Karpas-422 (cell line): ENCODE measurements at regions not wholly inside any gene's neighbourhood (a gene's known extent, or its start where the extent isn't known, plus 50 kb on each side); places are given as distances from the start of the nearest gene placed in this dataset.

ENCODE experiments used
- DNase-seq: peaks from one replicate; pipeline ENCODE4 v3.0.0-alpha.2; 2015
- H2AFZ ChIP-seq: fragments of 200-600 bp; sonication (generic); 2 replicates; pipeline ENCODE4 v1.6.1; 2014; ENCODE audit warnings: antibody characterized with exemption, low read length, mixed read lengths
- H3K27ac ChIP-seq: fragments of 200-600 bp; sonication (generic); 2 replicates; pipeline ENCODE4 v1.5.1; 2014; ENCODE audit warnings: mild to moderate bottlenecking, low read length, moderate library complexity
- H3K27me3 ChIP-seq: fragments of 200-600 bp; sonication (generic); 2 replicates; pipeline ENCODE4 v1.6.1; 2014; ENCODE audit warnings: low read length, mixed read lengths
- H3K36me3 ChIP-seq: fragments of 200-600 bp; sonication (generic); 2 replicates; pipeline ENCODE4 v1.6.1; 2014; ENCODE audit warnings: low read length, mixed read lengths; ENCODE audit not compliant: insufficient read depth
- H3K4me1 ChIP-seq: fragments of 200-600 bp; sonication (generic); 2 replicates; pipeline ENCODE4 v1.6.1; 2014; ENCODE audit warnings: mild to moderate bottlenecking, low read length, mixed read lengths
- H3K4me2 ChIP-seq: fragments of 200-600 bp; sonication (generic); 2 replicates; pipeline ENCODE4 v1.6.1; 2014; ENCODE audit warnings: low read length, low read depth, mild to moderate bottlenecking; ENCODE audit not compliant: poor library complexity, severe bottlenecking
- H3K4me3 ChIP-seq: fragments of 200-600 bp; sonication (generic); 2 replicates; pipeline ENCODE4 v1.5.1; 2014; ENCODE audit warnings: mild to moderate bottlenecking, antibody characterized with exemption, low read length, mixed read lengths
- H3K79me2 ChIP-seq: fragments of 200-600 bp; sonication (generic); 2 replicates; pipeline ENCODE4 v1.6.1; 2014; ENCODE audit warnings: mild to moderate bottlenecking, low read length, mixed read lengths
- H3K9ac ChIP-seq: fragments of 200-600 bp; sonication (generic); 2 replicates; pipeline ENCODE4 v1.6.0; 2014; ENCODE audit warnings: low read length
- H3K9me2 ChIP-seq: fragments of 200-600 bp; sonication (generic), shearing (Covaris generic); replicated peaks from 2 replicates; pipeline ENCODE4 v1.6.0; 2014; ENCODE audit warnings: mild to moderate bottlenecking, low read length, moderate library complexity; ENCODE audit not compliant: insufficient read depth
- H3K9me3 ChIP-seq: fragments of 300-700, 200-600 bp; sonication (generic); 2 replicates; pipeline ENCODE4 v1.6.1; 2014; ENCODE audit warnings: low read length, mixed read lengths
- H4K20me1 ChIP-seq: fragments of 200-600 bp; sonication (generic); 2 replicates; pipeline ENCODE4 v1.6.1; 2014; ENCODE audit warnings: mild to moderate bottlenecking, antibody characterized with exemption, low read length, low read depth; ENCODE audit not compliant: insufficient read depth

DNA sequence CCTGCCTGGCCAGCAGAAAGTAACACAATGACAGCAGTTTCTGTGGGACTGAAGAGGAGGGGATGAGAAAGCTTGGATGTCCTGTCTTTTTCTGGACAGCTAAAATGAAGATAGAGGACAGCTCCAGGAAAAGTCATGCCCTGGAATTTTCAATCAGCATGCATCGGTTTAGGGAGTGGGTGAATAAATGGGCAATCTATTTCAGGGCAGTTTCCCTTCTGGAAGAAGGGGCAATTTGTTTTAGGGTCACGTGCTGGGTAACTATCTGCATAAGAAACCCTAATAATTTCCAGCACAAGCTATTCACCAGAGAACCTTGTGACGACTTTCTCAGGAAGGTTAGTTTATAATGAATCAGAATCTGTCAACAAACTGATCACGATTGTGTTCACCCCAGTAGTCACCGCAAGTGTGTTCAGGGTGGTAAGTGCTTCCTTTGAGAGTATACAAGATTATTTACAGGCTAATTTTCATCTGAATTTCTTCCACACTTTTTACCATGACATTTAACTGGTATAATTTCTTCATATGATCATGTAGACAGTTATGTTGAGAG, 318.0 kb upstream of the GBE1 start:
- Histone ChIP-seq H3K9me3 (no peaks in the 10 kb centered on the region), H3K27me3 (no peaks in the 10 kb centered on the region), H3K9ac (no peak overlapping the region), H4K20me1 (no peaks in the 10 kb centered on the region), H3K4me1 (no peaks in the 10 kb centered on the region), H3K79me2 (no peaks in the 10 kb centered on the region), H3K27ac (no peak overlapping the region), H3K36me3 (no peaks in the 10 kb centered on the region), H3K4me2 (no peak overlapping the region), H2AFZ (no peak overlapping the region), H3K4me3 (no peak overlapping the region), H3K9me2 (no peaks in the 10 kb centered on the region)
- DNase-seq, result no peak

DNA sequence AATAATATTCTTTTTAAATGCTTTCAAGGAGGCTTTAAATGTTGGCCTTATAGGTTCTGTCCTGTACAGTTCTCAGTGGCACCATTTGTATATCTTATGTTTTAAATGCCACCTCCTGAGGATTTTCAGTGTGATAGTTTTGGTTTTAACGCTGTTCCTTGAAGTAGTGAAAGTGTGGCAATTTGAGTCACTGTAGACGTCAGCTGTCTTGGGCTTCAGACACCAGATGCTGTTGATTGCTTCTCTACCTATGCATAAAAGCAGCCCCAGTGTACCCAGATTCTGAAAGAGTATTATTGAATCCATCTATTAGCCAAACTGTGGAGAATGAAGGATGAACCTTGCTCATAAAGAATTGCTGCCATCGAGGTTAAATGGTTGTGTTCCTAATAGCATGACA, 316.8 kb upstream of the GBE1 start:
- H3K79me2 ChIP-seq, result no peaks in the 10 kb centered on the region
- no peaks in the 10 kb centered on the region for H3K36me3 ChIP-seq
- DNase-seq, result no peak
- H3K4me1 ChIP-seq, result no peaks in the 10 kb centered on the region
- no peaks in the 10 kb centered on the region for H3K9me2 ChIP-seq
- H3K27ac ChIP-seq, result no peak overlapping the region
- H3K9me3 ChIP-seq, result no peaks in the 10 kb centered on the region
- no peak overlapping the region for H3K4me2 ChIP-seq
- H2AFZ ChIP-seq, result no peak overlapping the region
- H4K20me1 ChIP-seq, result no peaks in the 10 kb centered on the region
- no peaks in the 10 kb centered on the region for H3K27me3 ChIP-seq
- no peak overlapping the region for H3K9ac ChIP-seq
- no peak overlapping the region for H3K4me3 ChIP-seq

DNA sequence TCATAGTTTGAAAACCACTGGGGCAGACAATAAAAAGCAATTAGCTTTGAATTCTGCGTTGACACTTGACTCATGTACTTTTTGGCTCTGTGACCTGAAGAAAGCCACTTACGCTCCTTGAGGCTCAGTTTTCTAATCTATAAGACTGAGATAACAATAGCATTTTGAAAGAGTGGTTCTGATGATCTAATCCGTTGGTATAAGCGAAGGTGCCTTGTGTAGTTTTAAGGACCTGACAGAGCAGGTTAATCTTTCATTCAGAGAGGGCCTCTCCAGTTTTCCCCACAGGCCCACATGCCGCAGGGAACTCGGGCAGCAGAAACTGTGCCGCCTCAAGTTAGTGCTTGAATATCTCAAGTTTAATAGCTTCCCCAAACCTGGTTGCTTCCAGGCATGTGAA, 306.0 kb upstream of the GBE1 start:
- Histone ChIP-seq H3K4me3 (no peak overlapping the region), H3K9me3 (no peaks in the 10 kb centered on the region)
- no peak for DNase-seq

DNA sequence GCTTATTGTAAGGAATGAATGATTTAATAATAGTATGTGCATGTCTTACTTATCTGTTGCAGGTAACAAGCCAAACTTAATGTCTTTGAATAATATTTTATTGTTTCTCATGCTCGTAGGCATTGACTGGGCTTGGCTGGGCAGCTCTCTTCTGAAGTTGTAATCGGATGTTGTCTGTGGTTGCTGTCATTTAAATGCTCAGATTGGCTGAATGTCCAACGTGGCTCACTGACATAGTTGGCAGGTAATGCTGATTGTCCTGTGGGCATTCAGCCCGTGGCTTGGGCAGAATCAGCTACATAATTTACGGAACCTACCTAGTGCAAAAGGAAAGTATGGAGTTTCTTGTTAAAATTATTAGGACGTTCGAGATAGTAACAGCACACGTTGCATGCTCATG, 297.4 kb upstream of the GBE1 start:
- H3K36me3 ChIP-seq, result no peaks in the 10 kb centered on the region
- H2AFZ ChIP-seq, result no peak overlapping the region
- H3K79me2 ChIP-seq, result no peaks in the 10 kb centered on the region

More for the DNA sequence above, 306.0 kb upstream of the GBE1 start:
- no peak overlapping the region for H3K27ac ChIP-seq
- H3K9me2 ChIP-seq, result no peaks in the 10 kb centered on the region
- no peak overlapping the region for H3K9ac ChIP-seq
- no peaks in the 10 kb centered on the region for H4K20me1 ChIP-seq
- H2AFZ ChIP-seq, result no peak overlapping the region
- H3K79me2 ChIP-seq, result no peaks in the 10 kb centered on the region
- H3K36me3 ChIP-seq, result no peaks in the 10 kb centered on the region
- no peaks in the 10 kb centered on the region for H3K27me3 ChIP-seq
- H3K4me1 ChIP-seq, result no peaks in the 10 kb centered on the region
- no peak overlapping the region for H3K4me2 ChIP-seq

DNA sequence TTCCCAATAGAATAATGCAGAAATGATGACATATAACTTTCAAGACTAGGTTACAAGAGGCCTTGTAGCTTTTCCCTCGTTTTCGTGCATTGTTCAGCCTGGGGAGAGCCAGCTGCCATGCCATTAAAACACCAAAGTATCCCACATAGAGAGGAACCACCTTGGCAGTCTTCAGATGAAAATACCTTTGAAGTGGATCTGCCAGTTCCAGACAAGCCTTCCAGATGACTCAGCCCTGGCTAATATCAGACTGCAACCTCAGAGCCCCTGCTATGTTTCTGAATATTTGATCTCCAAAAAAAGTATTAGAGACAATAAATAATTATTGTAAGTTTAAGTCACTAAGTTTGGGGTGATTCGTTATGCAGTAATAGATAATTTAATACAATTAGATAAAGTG, 294.3 kb upstream of the GBE1 start:
- Histone ChIP-seq H3K9me3 (no peaks in the 10 kb centered on the region), H3K27ac (no peak overlapping the region), H3K4me3 (no peak overlapping the region), H3K4me2 (no peak overlapping the region), H3K36me3 (no peaks in the 10 kb centered on the region), H4K20me1 (no peaks in the 10 kb centered on the region), H3K79me2 (no peaks in the 10 kb centered on the region), H3K9ac (no peak overlapping the region), H3K9me2 (no peaks in the 10 kb centered on the region), H3K4me1 (no peaks in the 10 kb centered on the region), H2AFZ (no peak overlapping the region), H3K27me3 (no peaks in the 10 kb centered on the region)
- DNase-seq, result no peak

More for the DNA sequence above, 297.4 kb upstream of the GBE1 start:
- no peak for DNase-seq
- H3K27me3 ChIP-seq, result no peaks in the 10 kb centered on the region
- H3K9me2 ChIP-seq, result no peaks in the 10 kb centered on the region
- H3K9ac ChIP-seq, result no peak overlapping the region
- no peaks in the 10 kb centered on the region for H4K20me1 ChIP-seq
- no peak overlapping the region for H3K27ac ChIP-seq
- H3K4me1 ChIP-seq, result no peaks in the 10 kb centered on the region
- H3K4me2 ChIP-seq, result no peak overlapping the region
- H3K4me3 ChIP-seq, result no peak overlapping the region
- H3K9me3 ChIP-seq, result no peaks in the 10 kb centered on the region

DNA sequence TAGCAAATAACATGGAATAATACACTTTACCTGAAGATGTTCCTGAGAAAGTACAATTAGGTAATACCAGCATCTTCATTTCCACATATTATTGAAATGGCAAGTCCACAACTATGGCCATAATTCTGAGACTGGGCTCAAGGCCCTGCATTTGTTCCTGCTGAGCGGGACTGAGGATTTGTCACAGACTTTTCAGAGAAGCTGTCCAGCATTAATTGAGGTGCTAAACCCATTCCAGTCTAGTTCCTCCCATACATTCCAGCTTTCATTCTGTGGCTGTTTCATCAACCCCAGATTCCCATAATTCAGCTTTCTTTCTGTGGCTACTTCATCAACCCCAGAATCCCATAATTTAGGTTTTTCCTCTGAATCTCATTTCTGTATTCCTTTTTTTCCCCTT, 293.4 kb upstream of the GBE1 start:
- Histone ChIP-seq H3K9ac (no peak overlapping the region), H3K4me3 (no peak overlapping the region), H3K9me2 (no peaks in the 10 kb centered on the region), H3K79me2 (no peaks in the 10 kb centered on the region), H3K9me3 (no peaks in the 10 kb centered on the region), H3K27ac (no peak overlapping the region), H3K4me2 (no peak overlapping the region), H2AFZ (no peak overlapping the region), H3K36me3 (no peaks in the 10 kb centered on the region), H3K4me1 (no peaks in the 10 kb centered on the region), H3K27me3 (no peaks in the 10 kb centered on the region), H4K20me1 (no peaks in the 10 kb centered on the region)
- no peak for DNase-seq

DNA sequence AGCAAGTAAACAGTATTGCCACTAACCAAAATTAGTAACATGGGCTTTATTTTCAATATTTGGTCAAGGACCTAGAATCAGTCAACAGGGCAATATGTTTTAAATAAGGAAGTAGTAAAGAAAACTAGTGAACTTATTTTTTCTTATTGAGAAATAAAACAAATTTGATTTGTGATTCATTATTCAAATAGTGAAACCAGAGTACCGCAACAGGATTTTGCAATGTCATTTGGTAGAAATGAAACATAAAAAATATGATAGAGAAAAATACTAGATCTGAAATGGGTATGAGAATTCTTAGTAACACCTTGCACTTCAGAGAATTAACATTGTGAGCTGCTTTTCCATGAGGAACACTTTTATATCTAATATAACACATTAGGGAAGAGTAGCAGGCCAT, 291.8 kb upstream of the GBE1 start:
- Histone ChIP-seq H4K20me1 (no peaks in the 10 kb centered on the region), H3K4me2 (no peak overlapping the region), H2AFZ (no peak overlapping the region), H3K9me3 (no peaks in the 10 kb centered on the region), H3K9ac (no peak overlapping the region), H3K27me3 (no peaks in the 10 kb centered on the region), H3K4me1 (no peaks in the 10 kb centered on the region), H3K79me2 (no peaks in the 10 kb centered on the region), H3K27ac (no peak overlapping the region), H3K9me2 (no peaks in the 10 kb centered on the region), H3K4me3 (no peak overlapping the region), H3K36me3 (no peaks in the 10 kb centered on the region)
- DNase-seq, result no peak

DNA sequence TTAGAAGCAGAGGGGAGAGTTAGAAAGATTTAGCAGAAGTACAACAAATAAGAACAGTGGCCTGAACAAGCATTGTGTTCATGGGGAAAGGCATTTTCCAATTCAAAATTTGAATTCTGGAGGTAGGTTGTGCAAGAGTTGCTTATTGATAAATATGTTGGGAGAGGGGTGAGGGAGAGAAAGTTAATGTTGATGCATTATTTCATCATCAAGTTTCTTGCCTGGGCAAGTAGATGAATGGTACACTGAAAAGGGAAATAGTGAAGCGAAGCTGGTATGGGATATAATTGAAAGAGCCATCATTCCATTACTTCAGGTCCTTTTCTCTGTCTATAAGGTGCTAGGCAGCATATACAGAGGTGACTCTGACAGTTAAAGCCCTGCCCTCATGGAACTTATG, 288.9 kb upstream of the GBE1 start:
- Histone ChIP-seq H3K27ac (no peak overlapping the region), H4K20me1 (no peaks in the 10 kb centered on the region), H2AFZ (no peak overlapping the region), H3K9ac (no peak overlapping the region), H3K9me3 (no peaks in the 10 kb centered on the region), H3K79me2 (no peaks in the 10 kb centered on the region), H3K27me3 (no peaks in the 10 kb centered on the region), H3K9me2 (no peaks in the 10 kb centered on the region), H3K4me3 (no peak overlapping the region), H3K4me1 (no peaks in the 10 kb centered on the region), H3K36me3 (no peaks in the 10 kb centered on the region), H3K4me2 (no peak overlapping the region)
- no peak for DNase-seq

DNA sequence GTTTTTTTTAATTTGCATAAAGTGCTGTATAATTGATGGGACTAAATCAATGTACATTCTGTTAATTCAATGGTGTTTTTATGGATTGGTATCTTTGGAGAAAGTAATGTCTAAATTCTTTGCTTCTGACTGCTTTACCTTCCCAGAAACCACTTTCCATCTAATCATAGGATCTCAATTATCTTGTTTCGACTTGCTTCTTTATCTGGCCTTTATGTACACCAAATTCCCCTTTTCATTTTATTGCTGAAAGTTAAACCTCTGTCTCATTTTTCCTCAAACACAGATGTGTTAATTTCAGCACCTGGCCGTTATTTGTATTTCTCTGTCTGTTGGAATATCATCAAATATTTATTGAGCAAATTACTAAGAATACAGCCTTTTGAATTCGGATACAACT, 287.3 kb upstream of the GBE1 start:
- Histone ChIP-seq H3K27me3 (no peaks in the 10 kb centered on the region), H3K27ac (no peak overlapping the region), H3K4me1 (no peaks in the 10 kb centered on the region), H3K9me3 (no peaks in the 10 kb centered on the region), H3K4me2 (no peak overlapping the region), H2AFZ (no peak overlapping the region), H3K79me2 (no peaks in the 10 kb centered on the region), H3K4me3 (no peak overlapping the region), H3K9me2 (no peaks in the 10 kb centered on the region), H3K36me3 (no peaks in the 10 kb centered on the region), H3K9ac (no peak overlapping the region), H4K20me1 (no peaks in the 10 kb centered on the region)
- no peak for DNase-seq
